Prostate gland (tissue), 2 donors: ENCODE measurements at regions not wholly inside any gene's neighbourhood (a gene's known extent, or its start where the extent isn't known, plus 50 kb on each side); places are given as distances from the start of the nearest gene placed in this dataset.

Experiments used
- DNase-seq: peaks from one replicate; pipeline ENCODE4 v3.0.0-alpha.2; 2019; ENCODE audit warnings: low spot score
- H3K27ac ChIP-seq, 2 donors: fragments of 200-600 bp; sonication (generic); 2 replicates each; pipeline ENCODE4 v1.5.1; 2017 to 2019
- H3K27me3 ChIP-seq: fragments of 200-600 bp; sonication (generic); replicated peaks from 2 replicates; pipeline ENCODE4 v1.5.1; 2019; ENCODE audit not compliant: insufficient read depth
- H3K36me3 ChIP-seq, 2 donors: fragments of 200-600 bp; sonication (generic); 1 replicate in 1 of 2; 2 replicates in 1 of 2; pipeline versions ENCODE4 v1.5.1 to v1.8.1; 2017 to 2019
- H3K4me1 ChIP-seq: fragments of 200-600 bp; sonication (generic); replicated peaks from 2 replicates; pipeline ENCODE4 v1.5.1; 2019
- H3K4me3 ChIP-seq, 2 donors: fragments of 200-600 bp; sonication (generic); 2 replicates each; pipeline ENCODE4 v1.5.1; 2017 to 2019
- H3K9me3 ChIP-seq: fragments of 200-600 bp; sonication (generic); 2 replicates; pipeline ENCODE4 v1.5.1; 2017
- CTCF ChIP-seq, 4 experiments: fragments of 200-600 bp in 2 of 4; fragments of 450-650 bp in 2 of 4; sonication (generic) in 2 of 4; IDR thresholded peaks; 1 replicate in 3 of 4; 2 replicates in 1 of 4; pipeline ENCODE4 v1.5.1; 2016 to 2019; ENCODE audit warnings: antibody characterized with exemption in 4 of 4, mild to moderate bottlenecking in 2 of 4, moderate library complexity in 2 of 4
- POLR2A ChIP-seq: fragments of 450-650 bp; IDR thresholded peaks from one replicate; pipeline ENCODE4 v1.6.1; 2016; ENCODE audit warnings: antibody characterized with exemption, mild to moderate bottlenecking
- POLR2AphosphoS5 ChIP-seq: sonication (generic); formaldehyde crosslinking; IDR thresholded peaks from one replicate; pipeline ENCODE4 v1.6.1; 2017; ENCODE audit warnings: antibody characterized with exemption
- WGBS: methylation state at CpG from one replicate; pipeline ENCODE4 v1.1.5; 2018; 5-methylcytosine and 5-hydroxymethylcytosine counted together
- intact Hi-C: fragments of 100-400 bp; cut with DNase I; formaldehyde crosslinking; loops from one replicate; pipeline ENCODE4 v1.14.2; 2022

GRCh38 chr9:14031810-14032209 is 282.1 kb downstream of the NFIB start:
- no peaks in the 10 kb centered on the region for H3K27me3 ChIP-seq
- WGBS, result 63% methylated on average over 3 of the region's 3 CpGs
- DNase-seq, result no peak
- H3K27ac ChIP-seq, result no peak overlapping the region
- intact Hi-C loops, result loop anchor here (2.0 kb wide), 2 partner anchors 65 to 281 kb away; no protein-coding TSS in a partner anchor
- H3K36me3 ChIP-seq, result no peaks in the 10 kb centered on the region
- H3K4me1 ChIP-seq, result peaks cover 11% of the 10 kb centered on the region
- no peaks in the 10 kb centered on the region for H3K9me3 ChIP-seq
- TF ChIP-seq POLR2A (no peak), CTCF (IDR thresholded peaks at IDR 0.05) (no peak), POLR2AphosphoS5 (no peak)
- H3K4me3 ChIP-seq, result no peak overlapping the region

DNA sequence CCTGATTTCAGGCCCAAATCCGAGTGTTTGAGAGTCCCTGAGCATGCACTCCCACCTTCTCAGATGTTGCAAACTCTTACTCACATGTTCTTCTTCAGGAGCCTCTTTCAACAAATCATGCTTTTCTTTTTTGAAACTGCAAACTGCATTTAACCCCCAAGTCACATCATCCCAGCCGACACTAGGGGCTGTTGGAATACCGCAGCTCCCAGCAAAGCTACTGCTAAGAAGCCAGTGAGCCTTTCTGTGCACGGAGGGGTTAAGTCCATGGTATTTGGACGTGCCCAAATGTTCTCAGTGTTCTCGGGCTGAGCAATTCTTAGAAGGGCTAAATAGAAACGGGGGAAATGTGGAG is 282.9 kb downstream of the NFIB start:
- H3K4me3 ChIP-seq, result no peak overlapping the region
- no peaks in the 10 kb centered on the region for H3K27me3 ChIP-seq
- intact Hi-C loops, result loop anchor here (2.0 kb wide), 2 partner anchors 66 to 282 kb away; no protein-coding TSS in a partner anchor
- WGBS, result 17% methylated on average over 7 of the region's 7 CpGs
- H3K27ac ChIP-seq, result peak overlapping the region; percentile 66 to 80
- H3K9me3 ChIP-seq, result no peaks in the 10 kb centered on the region
- no peaks in the 10 kb centered on the region for H3K36me3 ChIP-seq
- TF ChIP-seq CTCF (IDR thresholded peaks at IDR 0.05) (peak in 1 of 4 experiments; percentile 7), POLR2A (no peak)
- DNase-seq, result no peak
- H3K4me1 ChIP-seq, result peaks cover 11% of the 10 kb centered on the region

DNA sequence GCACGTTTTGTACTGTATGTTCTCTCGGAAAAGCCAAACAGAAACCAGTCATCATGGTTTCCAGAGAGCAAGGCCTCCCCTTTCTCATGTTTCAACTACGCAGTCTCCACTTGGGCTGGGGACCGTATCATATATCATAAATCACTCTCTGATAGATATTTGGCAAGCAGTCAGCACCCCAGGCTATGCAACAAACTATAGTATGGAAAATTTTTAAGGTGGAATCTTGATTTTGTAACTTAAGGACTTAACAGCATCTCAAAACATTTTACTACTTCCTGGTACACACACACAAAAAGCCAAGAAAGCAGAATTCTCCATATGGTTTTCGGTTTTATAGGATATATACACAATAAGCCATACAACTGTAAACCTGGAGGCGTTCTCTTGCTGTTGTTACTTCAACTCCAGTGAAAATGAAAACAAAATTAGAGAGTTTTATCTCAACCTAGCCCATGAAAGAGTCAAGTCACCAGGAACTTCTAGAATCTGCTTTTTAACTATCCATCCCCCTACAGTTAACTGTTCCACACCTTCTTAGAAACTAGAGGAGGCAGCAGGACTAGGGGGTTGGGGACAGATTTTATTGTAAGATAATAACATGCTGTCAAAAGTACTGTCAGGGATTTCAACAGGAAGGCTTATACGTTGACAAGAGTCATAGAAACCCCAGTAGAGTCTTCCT is 283.4 kb downstream of the NFIB start:
- WGBS, result 8% methylated on average over 7 of the region's 7 CpGs
- intact Hi-C loops, result loop anchor here (2.0 kb wide), 2 partner anchors 66 to 282 kb away; no protein-coding TSS in a partner anchor
- Histone ChIP-seq H3K27me3 (no peaks in the 10 kb centered on the region), H3K27ac (peak overlapping the region; percentile 66 to 80), H3K36me3 (no peaks in the 10 kb centered on the region), H3K9me3 (no peaks in the 10 kb centered on the region), H3K4me3 (peak overlapping the region in 1 of 2 donors; percentile 4), H3K4me1 (peaks cover 11% of the 10 kb centered on the region)
- peak; percentile 48 for DNase-seq
- TF ChIP-seq POLR2A, result no peak
- peak; percentile 55 for TF ChIP-seq POLR2AphosphoS5

- intact Hi-C loops, result loop anchor here (2.0 kb wide), 2 partner anchors 67 to 283 kb away; no protein-coding TSS in a partner anchor
- 13% methylated on average over 11 of the region's 11 CpGs for WGBS
Measured at GRCh38 chr9:14029806-14030374, 284.1 kb downstream of the NFIB start.

More at GRCh38 chr9:14029806-14030374, 284.1 kb downstream of the NFIB start:
- DNase-seq, result no peak
- Histone ChIP-seq H3K36me3 (no peaks in the 10 kb centered on the region), H3K27me3 (no peaks in the 10 kb centered on the region), H3K27ac (peak overlapping the region; percentile 66 to 80), H3K4me1 (peaks cover 11% of the 10 kb centered on the region), H3K9me3 (no peaks in the 10 kb centered on the region), H3K4me3 (peak overlapping the region in 1 of 2 donors; percentile 4)
- TF ChIP-seq POLR2AphosphoS5 (no peak), CTCF (IDR thresholded peaks at IDR 0.05) (no peak), POLR2A (no peak)
